ENCODE measurements at regions not wholly inside any gene's neighbourhood (a gene's known extent, or its start where the extent isn't known, plus 50 kb on each side); places are given as distances from the start of the nearest gene placed in this dataset.

DNA sequence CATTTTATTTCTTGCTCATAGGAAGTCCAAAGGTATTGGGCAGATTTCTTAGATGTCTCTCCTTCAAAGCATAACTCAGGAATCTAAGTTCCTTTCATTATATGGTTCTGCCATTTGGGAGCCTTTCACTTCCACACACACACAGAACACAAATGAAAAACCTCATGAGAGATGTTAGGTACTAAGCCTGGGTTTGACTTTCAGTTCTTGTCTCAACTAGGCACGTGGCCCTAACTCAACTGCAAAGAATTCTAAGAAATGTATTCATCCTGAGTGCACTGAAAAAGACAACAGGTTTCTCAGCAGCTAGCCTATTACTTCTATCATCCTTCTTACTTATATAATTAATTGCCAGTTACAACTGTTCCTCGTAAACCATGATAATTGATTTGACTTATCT is 190.0 kb upstream of the SAMSN1 start:
- H3K36me3 ChIP-seq (ENCODE audit: insufficient read depth) = no peaks in the 10 kb centered on the region
- DNase-seq (ENCODE audit: extremely low spot score) = no peak

DNA sequence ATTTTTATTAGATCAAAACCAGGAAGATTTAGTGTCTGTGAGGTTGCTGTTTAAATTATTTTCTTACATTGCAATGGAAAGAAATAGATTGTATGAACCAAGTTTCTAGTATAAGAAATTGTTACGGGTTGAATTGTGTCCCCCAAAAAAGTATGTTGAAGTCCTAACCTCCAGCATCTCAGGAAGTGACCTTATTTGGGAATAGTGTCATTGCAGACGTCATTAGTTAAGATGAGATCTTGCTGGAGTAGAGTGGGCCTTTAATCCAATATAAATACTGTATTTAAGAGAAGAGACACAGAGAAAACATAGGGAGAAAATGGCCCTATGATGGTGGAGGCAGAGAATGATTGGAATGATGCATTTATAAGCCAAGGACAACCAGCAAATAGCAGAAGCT is 188.7 kb upstream of the SAMSN1 start:
- Histone ChIP-seq H3K4me3 (ENCODE audit: low read depth, low read length) (no peak overlapping the region), H3K36me3 (ENCODE audit: insufficient read depth) (no peaks in the 10 kb centered on the region), H3K27ac (ENCODE audit: low read depth) (no peak overlapping the region), H3K4me1 (ENCODE audit: insufficient read depth) (no peaks in the 10 kb centered on the region)
- DNase-seq (ENCODE audit: extremely low spot score) = no peak
- WGBS = 80% methylated on average over 2 of the region's 2 CpGs

More for the DNA sequence above, 190.0 kb upstream of the SAMSN1 start:
- no peak overlapping the region for H3K4me3 ChIP-seq (ENCODE audit: low read depth, low read length)
- no peaks in the 10 kb centered on the region for H3K4me1 ChIP-seq (ENCODE audit: insufficient read depth)
- no peak overlapping the region for H3K27ac ChIP-seq (ENCODE audit: low read depth)
- WGBS = 80% methylated on average over 2 of the region's 2 CpGs

DNA sequence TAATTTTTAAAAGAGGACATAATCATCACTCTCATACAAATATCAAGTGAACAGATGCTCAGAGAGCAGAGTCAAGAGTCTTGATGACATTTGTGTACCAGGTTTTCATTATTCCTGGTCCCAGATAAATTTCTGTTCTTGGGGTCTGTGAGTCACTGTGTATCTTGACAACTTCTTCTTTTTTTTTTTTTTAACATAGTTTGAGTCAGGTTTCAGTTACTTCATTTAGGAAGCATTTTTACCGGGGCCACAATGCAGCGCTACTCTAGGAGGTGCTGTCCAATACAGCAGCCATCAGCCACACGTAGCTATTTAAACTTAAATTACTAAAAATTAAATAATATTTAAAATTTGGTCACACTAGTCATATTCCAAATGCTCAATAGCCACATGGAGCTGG is 188.1 kb upstream of the SAMSN1 start:
- Histone ChIP-seq H3K27ac (ENCODE audit: low read depth) (no peak overlapping the region), H3K4me1 (ENCODE audit: insufficient read depth) (no peaks in the 10 kb centered on the region), H3K36me3 (ENCODE audit: insufficient read depth) (no peaks in the 10 kb centered on the region), H3K4me3 (ENCODE audit: low read depth, low read length) (no peak overlapping the region)
- 86% methylated on average over 3 of the region's 3 CpGs for WGBS
- no peak for DNase-seq (ENCODE audit: extremely low spot score)

DNA sequence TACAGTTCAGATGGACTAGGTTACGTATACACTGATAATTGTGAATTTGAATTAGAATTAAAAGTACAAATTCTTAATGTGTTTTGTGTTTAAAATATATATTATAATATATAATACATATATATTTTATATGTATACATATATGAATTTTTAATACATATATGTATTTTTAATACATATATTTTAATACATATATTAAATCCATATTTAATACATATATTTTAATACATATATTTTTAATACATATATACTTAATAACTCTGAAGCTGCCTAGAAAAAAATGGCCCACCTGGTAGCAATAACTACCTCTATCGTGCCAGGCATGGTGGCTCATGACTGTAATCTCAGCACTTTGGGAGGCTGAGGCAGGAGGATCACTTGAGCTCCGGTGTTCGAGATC is 179.1 kb upstream of the SAMSN1 start:
- 97% methylated on average over 4 of the region's 4 CpGs for WGBS
- DNase-seq (ENCODE audit: extremely low spot score) = no peak
- Histone ChIP-seq H3K27ac (ENCODE audit: low read depth) (no peak overlapping the region), H3K36me3 (ENCODE audit: insufficient read depth) (no peaks in the 10 kb centered on the region), H3K4me3 (ENCODE audit: low read depth, low read length) (no peak overlapping the region), H3K4me1 (ENCODE audit: insufficient read depth) (no peaks in the 10 kb centered on the region)

DNA sequence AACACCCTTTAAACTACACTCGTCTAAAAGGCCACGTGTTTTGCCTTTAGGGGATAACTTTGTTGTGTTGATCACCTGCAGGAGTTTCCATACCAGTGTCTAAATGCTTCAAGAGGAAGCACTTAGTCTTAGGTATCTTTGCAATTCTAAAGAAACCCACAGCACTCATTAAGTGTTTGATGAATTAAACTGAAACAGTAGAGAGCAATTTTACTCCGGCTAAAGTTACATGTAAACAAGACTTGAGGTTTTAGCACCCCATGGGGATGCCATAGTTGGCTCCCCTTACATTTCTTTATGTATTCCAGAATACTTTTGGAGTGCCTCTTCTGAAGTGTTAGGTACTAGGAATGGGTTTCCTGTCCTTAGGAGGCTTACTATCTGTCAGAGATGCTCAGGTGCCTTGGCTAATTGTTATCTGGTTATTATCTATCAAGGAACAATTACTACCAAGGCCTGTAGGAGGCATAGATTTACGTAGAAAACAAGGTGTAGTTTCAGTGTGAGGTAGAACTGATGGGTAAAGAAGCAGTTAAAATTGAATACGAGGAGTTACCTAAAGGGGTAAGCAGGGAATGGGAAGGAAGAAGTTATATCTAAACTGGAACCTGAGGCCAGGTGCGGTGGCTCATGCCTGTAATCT is 176.8 kb upstream of the SAMSN1 start:
- no peak overlapping the region for H3K4me3 ChIP-seq (ENCODE audit: low read depth, low read length)
- no peak overlapping the region for H3K27ac ChIP-seq (ENCODE audit: low read depth)
- no peak for DNase-seq (ENCODE audit: extremely low spot score)
- WGBS = 91% methylated on average over 6 of the region's 6 CpGs
- H3K36me3 ChIP-seq (ENCODE audit: insufficient read depth) = no peaks in the 10 kb centered on the region
- no peaks in the 10 kb centered on the region for H3K4me1 ChIP-seq (ENCODE audit: insufficient read depth)

DNA sequence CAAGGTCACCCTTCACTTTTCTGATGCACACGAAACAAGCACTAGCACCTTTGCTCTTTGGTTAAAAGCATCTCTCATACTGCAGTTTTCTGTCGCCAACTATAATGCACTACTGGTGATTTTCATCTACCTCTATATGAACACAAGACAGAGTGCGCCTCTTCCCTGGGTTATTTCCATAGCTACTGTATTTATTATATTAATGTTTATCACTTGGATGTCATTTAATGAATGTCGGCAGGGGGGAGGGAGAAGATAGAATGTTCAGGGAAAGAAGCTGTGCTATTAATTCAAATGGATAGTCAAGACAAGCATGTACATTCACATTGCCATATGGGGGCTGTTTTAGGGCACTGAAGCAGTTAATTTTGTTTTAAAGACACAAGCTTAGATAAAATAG is 174.1 kb upstream of the SAMSN1 start:
- Histone ChIP-seq H3K4me1 (ENCODE audit: insufficient read depth) (no peaks in the 10 kb centered on the region), H3K36me3 (ENCODE audit: insufficient read depth) (no peaks in the 10 kb centered on the region), H3K4me3 (ENCODE audit: low read depth, low read length) (no peak overlapping the region), H3K27ac (ENCODE audit: low read depth) (no peak overlapping the region)
- no peak for DNase-seq (ENCODE audit: extremely low spot score)
- 59% methylated on average over 4 of the region's 4 CpGs for WGBS

DNA sequence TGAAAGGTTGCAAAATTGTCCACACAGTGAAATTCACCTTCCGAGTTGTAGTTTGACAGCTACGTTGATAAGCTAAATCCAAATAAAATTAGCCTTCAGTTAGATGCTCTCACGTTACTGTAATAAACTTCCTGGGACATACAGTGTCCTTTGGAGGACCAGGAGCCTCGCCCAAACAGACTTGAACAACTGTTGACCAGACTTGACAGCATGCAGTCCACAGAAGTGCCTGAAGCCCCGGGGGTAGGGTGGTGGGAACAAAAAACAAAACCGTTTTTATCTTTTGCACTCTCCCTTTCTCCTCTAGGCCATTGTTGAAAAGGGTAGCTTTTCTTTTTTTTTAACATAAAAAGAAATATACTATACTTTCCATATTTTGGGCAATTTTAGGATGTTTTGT is 172.8 kb upstream of the SAMSN1 start:
- H3K4me1 ChIP-seq (ENCODE audit: insufficient read depth) = no peaks in the 10 kb centered on the region
- 59% methylated on average over 6 of the region's 6 CpGs for WGBS
- no peak for DNase-seq (ENCODE audit: extremely low spot score)

DNA sequence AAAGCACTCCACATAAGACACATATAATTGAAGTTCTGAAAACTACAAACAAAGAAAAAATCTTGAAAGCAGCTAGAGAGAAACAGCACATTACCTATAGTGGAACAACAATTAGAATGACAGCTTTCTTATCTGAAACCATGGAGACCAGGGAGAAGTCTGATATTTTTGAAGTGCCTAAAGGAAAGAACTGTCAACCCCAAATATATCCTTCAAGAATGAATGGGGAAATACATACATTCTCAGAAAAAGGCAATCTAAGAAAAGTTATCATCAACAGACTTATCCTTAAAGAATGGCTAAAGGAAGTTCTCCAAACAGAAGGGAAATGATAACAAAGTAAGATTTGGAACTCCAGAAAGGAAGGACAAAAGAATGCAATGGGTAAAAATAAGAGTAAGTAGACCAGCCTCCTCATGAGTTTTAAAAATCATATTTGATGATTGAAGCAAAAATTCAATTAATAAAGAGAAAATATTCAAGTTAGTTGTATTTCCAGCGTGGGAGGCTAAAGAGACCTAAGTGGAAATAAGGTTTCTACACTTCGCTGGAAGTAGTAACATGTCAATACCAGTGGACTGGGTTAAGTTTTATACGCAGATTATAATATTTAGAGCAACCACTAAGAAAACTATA is 170.8 kb upstream of the SAMSN1 start:
- Histone ChIP-seq H3K4me3 (ENCODE audit: low read depth, low read length) (no peak overlapping the region), H3K4me1 (ENCODE audit: insufficient read depth) (no peaks in the 10 kb centered on the region), H3K36me3 (ENCODE audit: insufficient read depth) (no peaks in the 10 kb centered on the region), H3K27ac (ENCODE audit: low read depth) (no peak overlapping the region)
- no peak for DNase-seq (ENCODE audit: extremely low spot score)
- 81% methylated on average over 3 of the region's 3 CpGs for WGBS

More for the DNA sequence above, 172.8 kb upstream of the SAMSN1 start:
- Histone ChIP-seq H3K4me3 (ENCODE audit: low read depth, low read length) (no peak overlapping the region), H3K36me3 (ENCODE audit: insufficient read depth) (no peaks in the 10 kb centered on the region), H3K27ac (ENCODE audit: low read depth) (no peak overlapping the region)

DNA sequence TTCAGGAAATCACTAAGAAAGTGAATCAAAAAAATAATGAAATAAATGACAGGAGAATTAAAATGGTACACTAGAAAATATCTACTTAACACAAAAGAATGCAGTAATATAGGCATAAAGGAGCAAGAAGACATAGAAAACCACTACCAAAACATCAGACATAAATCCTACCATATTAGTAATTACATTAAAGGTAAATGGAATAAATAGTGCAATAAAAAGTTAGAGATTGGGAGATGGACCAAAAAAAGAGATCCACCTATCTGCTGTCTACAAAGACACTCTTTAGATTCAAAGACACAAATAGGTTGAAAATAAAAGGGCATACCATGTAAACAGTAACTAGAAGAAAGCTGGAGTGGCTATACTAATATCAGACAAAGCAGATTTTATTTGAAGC is 167.0 kb upstream of the SAMSN1 start:
- Histone ChIP-seq H3K4me1 (ENCODE audit: insufficient read depth) (no peaks in the 10 kb centered on the region), H3K27ac (ENCODE audit: low read depth) (no peak overlapping the region), H3K4me3 (ENCODE audit: low read depth, low read length) (no peak overlapping the region), H3K36me3 (ENCODE audit: insufficient read depth) (no peaks in the 10 kb centered on the region)
- DNase-seq (ENCODE audit: extremely low spot score) = no peak

DNA sequence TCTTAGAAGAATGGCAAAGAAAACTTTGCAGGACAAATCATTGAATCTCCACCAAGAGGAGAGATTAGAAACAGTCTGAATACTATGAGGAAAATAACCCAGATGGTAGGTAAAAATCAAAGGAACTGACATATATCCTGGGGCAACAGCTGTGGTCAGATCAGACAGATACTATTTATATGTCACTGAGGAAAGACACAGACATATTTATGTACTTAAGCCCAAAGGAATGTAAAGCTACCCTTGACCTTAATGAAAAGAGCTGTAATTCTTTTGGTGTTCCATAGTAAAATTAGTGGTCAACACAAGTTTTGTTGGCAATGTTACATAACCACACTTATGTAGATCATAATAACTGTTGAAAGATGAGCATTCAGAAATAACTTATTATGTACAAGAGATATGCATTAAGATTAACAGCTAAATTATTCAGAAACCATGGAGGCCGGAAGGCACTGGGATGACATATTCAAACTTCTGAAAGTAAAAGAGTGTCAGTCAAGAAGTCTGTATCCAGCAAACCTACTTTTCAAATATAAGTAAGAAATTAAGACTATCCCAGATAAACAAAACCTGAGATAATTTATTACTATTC is 166.1 kb upstream of the SAMSN1 start:
- H3K4me1 ChIP-seq (ENCODE audit: insufficient read depth) = no peaks in the 10 kb centered on the region
- WGBS = 89% methylated on average over 1 of the region's 1 CpG
- no peak overlapping the region for H3K4me3 ChIP-seq (ENCODE audit: low read depth, low read length)
- DNase-seq (ENCODE audit: extremely low spot score) = no peak
- H3K36me3 ChIP-seq (ENCODE audit: insufficient read depth) = no peaks in the 10 kb centered on the region
- no peak overlapping the region for H3K27ac ChIP-seq (ENCODE audit: low read depth)

DNA sequence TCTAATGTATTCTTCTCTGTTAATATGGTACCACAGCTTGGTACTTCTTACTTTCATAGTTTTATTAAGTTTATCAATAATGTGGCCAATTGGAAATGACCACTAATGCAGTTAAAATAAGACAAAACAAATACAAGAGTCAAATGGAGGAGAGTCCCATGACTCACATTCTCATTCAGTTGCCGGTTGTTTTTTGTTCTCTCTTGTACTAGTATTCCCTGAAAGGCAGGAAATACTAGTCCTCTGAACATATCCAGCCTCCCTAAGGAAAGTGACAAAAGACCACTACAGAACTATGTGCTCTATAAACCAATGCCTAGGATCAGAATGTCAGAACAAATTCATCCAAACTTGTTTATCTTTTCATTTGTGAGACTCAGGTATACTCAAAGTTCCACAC is 165.2 kb upstream of the SAMSN1 start:
- Histone ChIP-seq H3K4me1 (ENCODE audit: insufficient read depth) (no peaks in the 10 kb centered on the region), H3K36me3 (ENCODE audit: insufficient read depth) (no peaks in the 10 kb centered on the region), H3K27ac (ENCODE audit: low read depth) (no peak overlapping the region), H3K4me3 (ENCODE audit: low read depth, low read length) (no peak overlapping the region)
- no peak for DNase-seq (ENCODE audit: extremely low spot score)
- WGBS = 70% methylated on average over 1 of the region's 1 CpG

DNA sequence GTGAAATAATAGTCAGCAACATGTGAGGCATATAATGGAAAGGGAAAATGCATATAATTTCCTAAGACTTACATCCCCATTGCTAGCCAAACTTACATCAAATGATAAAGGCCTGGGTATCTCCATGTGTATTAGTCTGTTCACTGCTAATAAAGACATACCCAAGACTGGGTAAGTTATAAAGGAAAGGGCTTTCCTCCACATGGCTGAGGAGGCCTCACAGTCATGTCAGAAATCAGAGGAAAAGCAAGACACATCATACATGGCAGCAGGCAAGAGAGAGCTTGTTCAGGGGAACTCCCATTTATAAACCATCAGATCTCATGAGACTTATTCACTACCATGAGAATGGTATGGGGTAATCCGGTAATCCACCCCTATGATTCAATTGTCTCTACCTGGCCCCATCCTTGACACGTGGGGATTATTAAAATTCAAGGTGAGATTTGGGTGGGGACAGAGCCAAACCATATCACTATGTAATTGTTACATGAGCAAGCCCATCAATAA is 161.5 kb upstream of the SAMSN1 start:
- H3K27ac ChIP-seq (ENCODE audit: low read depth) = no peak overlapping the region
- 61% methylated on average over 2 of the region's 2 CpGs for WGBS
- no peaks in the 10 kb centered on the region for H3K36me3 ChIP-seq (ENCODE audit: insufficient read depth)
- DNase-seq (ENCODE audit: extremely low spot score) = no peak
- H3K4me3 ChIP-seq (ENCODE audit: low read depth, low read length) = no peak overlapping the region
- no peaks in the 10 kb centered on the region for H3K4me1 ChIP-seq (ENCODE audit: insufficient read depth)

DNA sequence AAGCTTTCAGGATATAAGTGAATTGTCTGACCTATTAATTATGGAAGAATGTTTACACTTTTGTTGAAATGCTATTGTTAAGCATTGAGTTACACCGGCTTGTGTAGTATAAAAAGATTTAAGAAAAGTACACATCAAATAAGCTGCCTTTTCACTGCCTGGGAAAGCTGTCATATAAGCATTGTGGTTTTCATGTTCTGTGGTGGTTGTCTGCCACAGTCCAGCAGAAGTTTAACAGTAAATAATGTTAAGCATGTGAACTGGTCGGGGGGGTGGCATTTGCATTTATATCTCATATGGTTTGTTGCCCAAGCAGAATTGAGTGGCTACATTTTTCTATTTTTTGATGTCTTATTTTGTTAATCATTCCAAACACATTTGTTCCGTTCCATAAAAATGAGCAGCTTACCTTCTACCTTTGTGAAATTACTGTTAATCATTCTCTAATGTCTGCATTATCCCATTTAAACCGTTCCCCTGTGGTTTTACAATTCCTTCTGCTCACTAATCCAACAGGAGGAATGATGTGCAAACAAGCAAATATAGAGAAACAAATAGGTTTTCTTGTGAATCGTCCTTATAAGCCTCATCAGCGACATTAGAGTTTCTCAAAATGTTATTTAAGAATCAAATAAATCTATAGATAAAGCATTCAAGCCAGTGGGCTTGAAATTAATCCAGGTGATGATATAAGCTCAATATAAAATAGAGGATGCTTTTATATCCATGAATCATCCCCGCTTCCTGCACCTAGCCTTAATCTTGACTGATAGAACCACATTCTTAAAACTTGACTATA is 160.8 kb upstream of the SAMSN1 start:
- Histone ChIP-seq H3K4me3 (ENCODE audit: low read depth, low read length) (no peak overlapping the region), H3K4me1 (ENCODE audit: insufficient read depth) (no peaks in the 10 kb centered on the region), H3K36me3 (ENCODE audit: insufficient read depth) (no peaks in the 10 kb centered on the region), H3K27ac (ENCODE audit: low read depth) (no peak overlapping the region)
- no peak for DNase-seq (ENCODE audit: extremely low spot score)
- 69% methylated on average over 7 of the region's 7 CpGs for WGBS
